ENCODE measurements at regions not wholly inside any gene's neighbourhood (a gene's known extent, or its start where the extent isn't known, plus 50 kb on each side); places are given as distances from the start of the nearest gene placed in this dataset.

- FAIRE-seq (no peak), DNase-seq (ENCODE audit: insufficient read length, low spot score) (no peak)
Observed at GRCh38 chr6:97557355-97557754, 274.3 kb upstream of the MMS22L start.

- FAIRE-seq (no peak), DNase-seq (ENCODE audit: insufficient read length, low spot score) (no peak)
Observed at GRCh38 chr6:97563529-97563928, 280.5 kb upstream of the MMS22L start.

GRCh38 chr6:97572943-97573342 lies 289.9 kb upstream of the MMS22L start:
- DNase-seq (ENCODE audit: insufficient read length, low spot score) (no peak), FAIRE-seq (no peak)

- FAIRE-seq (no peak), DNase-seq (ENCODE audit: insufficient read length, low spot score) (peak; percentile 2)
Observed at GRCh38 chr6:97586344-97586743, 303.3 kb upstream of the MMS22L start.

- FAIRE-seq (no peak), DNase-seq (ENCODE audit: insufficient read length, low spot score) (no peak)
Observed at GRCh38 chr6:97591955-97592354, 308.9 kb upstream of the MMS22L start.

- DNase-seq (ENCODE audit: insufficient read length, low spot score) (peak; percentile 1), FAIRE-seq (no peak)
Observed at GRCh38 chr6:97594844-97595243, 311.8 kb upstream of the MMS22L start.

GRCh38 chr6:97621111-97621510 lies 338.1 kb upstream of the MMS22L start:
- DNase-seq (ENCODE audit: insufficient read length, low spot score) (no peak), FAIRE-seq (no peak)

GRCh38 chr6:97626671-97627441 lies 343.8 kb upstream of the MMS22L start:
- DNase-seq (ENCODE audit: insufficient read length, low spot score) (no peak), FAIRE-seq (no peak)

- no peak for FAIRE-seq
- no peak for DNase-seq (ENCODE audit: insufficient read length, low spot score)
Observed at GRCh38 chr6:97629180-97629579, 346.2 kb upstream of the MMS22L start.

GRCh38 chr6:97630604-97631003 lies 347.6 kb upstream of the MMS22L start:
- FAIRE-seq (no peak), DNase-seq (ENCODE audit: insufficient read length, low spot score) (no peak)

- FAIRE-seq: no peak
- DNase-seq (ENCODE audit: insufficient read length, low spot score): no peak
Observed at GRCh38 chr6:97632341-97632740, 349.3 kb upstream of the MMS22L start.

- DNase-seq (ENCODE audit: insufficient read length, low spot score) (no peak), FAIRE-seq (no peak)
Observed at GRCh38 chr6:97639702-97640101, 356.7 kb upstream of the MMS22L start.

- FAIRE-seq: no peak
- no peak for DNase-seq (ENCODE audit: insufficient read length, low spot score)
Observed at GRCh38 chr6:97644353-97644752, 361.3 kb upstream of the MMS22L start.

GRCh38 chr6:97645757-97646156 lies 362.7 kb upstream of the MMS22L start:
- FAIRE-seq (no peak), DNase-seq (ENCODE audit: insufficient read length, low spot score) (no peak)

GRCh38 chr6:97653076-97653475 lies 370.1 kb upstream of the MMS22L start:
- DNase-seq (ENCODE audit: insufficient read length, low spot score) (no peak), FAIRE-seq (no peak)

- no peak for DNase-seq (ENCODE audit: insufficient read length, low spot score)
- FAIRE-seq: no peak
Observed at GRCh38 chr6:97653517-97653916, 370.5 kb upstream of the MMS22L start.

GRCh38 chr6:97654674-97655073 lies 371.7 kb upstream of the MMS22L start:
- DNase-seq (ENCODE audit: insufficient read length, low spot score) (no peak), FAIRE-seq (no peak)

- DNase-seq (ENCODE audit: insufficient read length, low spot score): no peak
- FAIRE-seq: no peak
Observed at GRCh38 chr6:97656236-97656635, 373.2 kb upstream of the MMS22L start.

GRCh38 chr6:97656706-97657350 lies 373.8 kb upstream of the MMS22L start:
- DNase-seq (ENCODE audit: insufficient read length, low spot score): no peak
- FAIRE-seq: no peak

GRCh38 chr6:97658090-97658489 lies 375.1 kb upstream of the MMS22L start:
- FAIRE-seq (no peak), DNase-seq (ENCODE audit: insufficient read length, low spot score) (no peak)

GRCh38 chr6:97663252-97663651 lies 380.2 kb upstream of the MMS22L start:
- DNase-seq (ENCODE audit: insufficient read length, low spot score) (no peak), FAIRE-seq (no peak)

GRCh38 chr6:97665446-97665845 lies 382.4 kb upstream of the MMS22L start:
- FAIRE-seq: no peak

More at GRCh38 chr6:97665446-97665845, 382.4 kb upstream of the MMS22L start:
- no peak for DNase-seq (ENCODE audit: insufficient read length, low spot score)
